ENCODE measurements at regions not wholly inside any gene's neighbourhood (a gene's known extent, or its start where the extent isn't known, plus 50 kb on each side); places are given as distances from the start of the nearest gene placed in this dataset.
A peak's percentile ranks its signal among the peaks of the same experiment; 100 is the strongest.

DNA sequence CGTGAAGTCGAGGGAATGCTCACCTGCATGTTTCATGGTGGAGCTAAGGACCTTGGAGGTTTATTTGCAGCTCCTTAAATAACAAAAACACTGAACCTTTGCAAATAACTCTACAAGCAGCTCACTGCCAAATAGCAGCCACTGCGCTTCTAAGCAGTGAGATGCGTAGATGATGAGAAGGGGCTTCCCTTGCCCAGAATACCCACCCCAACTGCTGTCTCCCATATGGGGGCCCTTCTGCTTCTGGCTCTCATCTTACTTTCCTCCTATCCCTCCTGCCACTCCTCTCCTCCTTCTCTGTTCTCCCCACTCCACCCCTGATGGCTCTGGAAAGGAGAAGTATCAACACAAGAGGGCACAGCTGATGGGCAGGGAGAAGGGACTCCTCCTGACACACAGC is 193.3 kb upstream of the SSTR4 start:
- Histone ChIP-seq H3K4me2 (no peak overlapping the region), H3K27ac (peak overlapping the region in 1 of 2 experiments; percentile 3; a peak in 1 of 6 replicates), H3K4me1 (peaks cover 5% of the 10 kb centered on the region), H3K9me3 (no peaks in the 10 kb centered on the region), H3K4me3 (no peak overlapping the region)
- no peak for TF ChIP-seq TP53 (CRISPR knock-in tag; IDR thresholded peaks at IDR 0.05)
- TF ChIP-seq SREBF2 (IDR thresholded peaks at IDR 0.05), result no peak
- TF ChIP-seq, protein P1, sequence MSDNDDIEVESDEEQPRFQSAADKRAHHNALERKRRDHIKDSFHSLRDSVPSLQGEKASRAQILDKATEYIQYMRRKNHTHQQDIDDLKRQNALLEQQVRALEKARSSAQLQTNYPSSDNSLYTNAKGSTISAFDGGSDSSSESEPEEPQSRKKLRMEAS (IDR thresholded peaks at IDR 0.05), result no peak
- no peak for TF ChIP-seq MYC (IDR thresholded peaks at IDR 0.05; ENCODE audit: borderline replicate concordance, low read length)
- TF ChIP-seq RCOR1 (IDR thresholded peaks at IDR 0.05; ENCODE audit: low read depth, low read length), result no peak
- no peak for TF ChIP-seq HOXB5 (CRISPR knock-in tag; IDR thresholded peaks at IDR 0.05)
- TF ChIP-seq CBX8 (IDR thresholded peaks at IDR 0.05), result no peak
- no peak for TF ChIP-seq USF2 (IDR thresholded peaks at IDR 0.05)
- TF ChIP-seq HOXB13 (CRISPR knock-in tag; IDR thresholded peaks at IDR 0.05; ENCODE audit: low read depth), result no peak
- no peak for TF ChIP-seq CHD4 (IDR thresholded peaks at IDR 0.05; ENCODE audit: borderline replicate concordance)
- DNase-seq (ENCODE audit: low read depth in 1 of 2, low spot score in 1 of 2) (no peak), FAIRE-seq (no peak), ATAC-seq (no peak)
- POLR2A ChIA-PET, result no interaction called here
- CTCF ChIA-PET, result interaction anchor here (0.7 to 3.2 kb wide), 6 partner anchors 8 to 150 kb away, joined by 3 to 17 read pairs (median 4); no protein-coding TSS in a partner anchor
- WGBS (ENCODE audit: missing lambda C conversion rate), result 78% methylated on average over 4 of the region's 4 CpGs

DNA sequence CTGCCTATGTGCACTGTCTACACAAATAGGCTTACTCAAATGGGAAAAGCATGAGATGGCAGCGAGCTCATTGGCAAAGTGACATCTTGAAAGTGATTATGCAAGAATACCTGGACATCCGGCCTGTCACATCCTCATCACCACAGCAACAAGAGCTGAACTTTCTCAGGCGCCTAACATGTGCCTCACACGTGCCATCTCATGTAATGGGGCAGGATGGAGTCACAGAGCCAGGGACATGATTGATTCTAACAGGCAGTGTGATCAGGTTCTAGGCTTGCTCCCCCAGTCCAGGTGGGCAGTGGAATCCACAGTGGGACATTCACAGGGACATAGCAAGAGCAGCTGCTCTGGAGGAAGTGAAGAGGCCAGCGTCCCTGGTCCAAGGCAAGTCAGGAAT is 192.3 kb upstream of the SSTR4 start:
- FAIRE-seq, result no peak
- H3K4me3 ChIP-seq, result no peak overlapping the region
- CTCF ChIA-PET, result interaction anchor here (0.8 to 3.2 kb wide), 6 partner anchors 9 to 208 kb away, joined by 3 to 17 read pairs (median 5); no protein-coding TSS in a partner anchor
- POLR2A ChIA-PET, result no interaction called here
- ATAC-seq, result no peak
- H3K27ac ChIP-seq, result 0 out of 6 replicates have a peak overlapping the region, but pooled peaks of 1 of the 2 experiments have one; percentile 7
- DNase-seq (ENCODE audit: low read depth in 1 of 2, low spot score in 1 of 2), result no peak
- no peak overlapping the region for H3K4me2 ChIP-seq
- no peak for TF ChIP-seq ZNF302 (CRISPR knock-in tag; IDR thresholded peaks at IDR 0.05)
- no peak for TF ChIP-seq MAFK (IDR thresholded peaks at IDR 0.05; ENCODE audit: partially characterized antibody)
- TF ChIP-seq ESRRA (IDR thresholded peaks at IDR 0.05; ENCODE audit: borderline replicate concordance, low read length), result no peak
- TF ChIP-seq NPAS2 (CRISPR knock-in tag; IDR thresholded peaks at IDR 0.05; ENCODE audit: borderline replicate concordance), result no peak
- TF ChIP-seq NR3C1 (IDR thresholded peaks at IDR 0.05), result no peak
- TF ChIP-seq MYC (IDR thresholded peaks at IDR 0.05; ENCODE audit: borderline replicate concordance, low read length), result no peak
- TF ChIP-seq, protein P2, sequence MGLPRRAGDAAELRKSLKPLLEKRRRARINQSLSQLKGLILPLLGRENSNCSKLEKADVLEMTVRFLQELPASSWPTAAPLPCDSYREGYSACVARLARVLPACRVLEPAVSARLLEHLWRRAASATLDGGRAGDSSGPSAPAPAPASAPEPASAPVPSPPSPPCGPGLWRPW (IDR thresholded peaks at IDR 0.05), result no peak
- TF ChIP-seq SREBF2 (IDR thresholded peaks at IDR 0.05), result no peak
- no peak for TF ChIP-seq TFCP2L1 (CRISPR knock-in tag; IDR thresholded peaks at IDR 0.05)
- TF ChIP-seq, protein P3, sequence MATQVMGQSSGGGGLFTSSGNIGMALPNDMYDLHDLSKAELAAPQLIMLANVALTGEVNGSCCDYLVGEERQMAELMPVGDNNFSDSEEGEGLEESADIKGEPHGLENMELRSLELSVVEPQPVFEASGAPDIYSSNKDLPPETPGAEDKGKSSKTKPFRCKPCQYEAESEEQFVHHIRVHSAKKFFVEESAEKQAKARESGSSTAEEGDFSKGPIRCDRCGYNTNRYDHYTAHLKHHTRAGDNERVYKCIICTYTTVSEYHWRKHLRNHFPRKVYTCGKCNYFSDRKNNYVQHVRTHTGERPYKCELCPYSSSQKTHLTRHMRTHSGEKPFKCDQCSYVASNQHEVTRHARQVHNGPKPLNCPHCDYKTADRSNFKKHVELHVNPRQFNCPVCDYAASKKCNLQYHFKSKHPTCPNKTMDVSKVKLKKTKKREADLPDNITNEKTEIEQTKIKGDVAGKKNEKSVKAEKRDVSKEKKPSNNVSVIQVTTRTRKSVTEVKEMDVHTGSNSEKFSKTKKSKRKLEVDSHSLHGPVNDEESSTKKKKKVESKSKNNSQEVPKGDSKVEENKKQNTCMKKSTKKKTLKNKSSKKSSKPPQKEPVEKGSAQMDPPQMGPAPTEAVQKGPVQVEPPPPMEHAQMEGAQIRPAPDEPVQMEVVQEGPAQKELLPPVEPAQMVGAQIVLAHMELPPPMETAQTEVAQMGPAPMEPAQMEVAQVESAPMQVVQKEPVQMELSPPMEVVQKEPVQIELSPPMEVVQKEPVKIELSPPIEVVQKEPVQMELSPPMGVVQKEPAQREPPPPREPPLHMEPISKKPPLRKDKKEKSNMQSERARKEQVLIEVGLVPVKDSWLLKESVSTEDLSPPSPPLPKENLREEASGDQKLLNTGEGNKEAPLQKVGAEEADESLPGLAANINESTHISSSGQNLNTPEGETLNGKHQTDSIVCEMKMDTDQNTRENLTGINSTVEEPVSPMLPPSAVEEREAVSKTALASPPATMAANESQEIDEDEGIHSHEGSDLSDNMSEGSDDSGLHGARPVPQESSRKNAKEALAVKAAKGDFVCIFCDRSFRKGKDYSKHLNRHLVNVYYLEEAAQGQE (IDR thresholded peaks at IDR 0.05), result no peak
- no peak for TF ChIP-seq HOXB5 (CRISPR knock-in tag; IDR thresholded peaks at IDR 0.05)
- TF ChIP-seq, protein P4, sequence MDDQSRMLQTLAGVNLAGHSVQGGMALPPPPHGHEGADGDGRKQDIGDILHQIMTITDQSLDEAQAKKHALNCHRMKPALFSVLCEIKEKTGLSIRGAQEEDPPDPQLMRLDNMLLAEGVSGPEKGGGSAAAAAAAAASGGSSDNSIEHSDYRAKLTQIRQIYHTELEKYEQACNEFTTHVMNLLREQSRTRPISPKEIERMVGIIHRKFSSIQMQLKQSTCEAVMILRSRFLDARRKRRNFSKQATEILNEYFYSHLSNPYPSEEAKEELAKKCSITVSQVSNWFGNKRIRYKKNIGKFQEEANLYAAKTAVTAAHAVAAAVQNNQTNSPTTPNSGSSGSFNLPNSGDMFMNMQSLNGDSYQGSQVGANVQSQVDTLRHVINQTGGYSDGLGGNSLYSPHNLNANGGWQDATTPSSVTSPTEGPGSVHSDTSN (IDR thresholded peaks at IDR 0.05), result no peak
- no peak for TF ChIP-seq KDM5A (IDR thresholded peaks at IDR 0.05)
- no peak for TF ChIP-seq SMC3 (IDR thresholded peaks at IDR 0.05)
- TF ChIP-seq, protein P5, sequence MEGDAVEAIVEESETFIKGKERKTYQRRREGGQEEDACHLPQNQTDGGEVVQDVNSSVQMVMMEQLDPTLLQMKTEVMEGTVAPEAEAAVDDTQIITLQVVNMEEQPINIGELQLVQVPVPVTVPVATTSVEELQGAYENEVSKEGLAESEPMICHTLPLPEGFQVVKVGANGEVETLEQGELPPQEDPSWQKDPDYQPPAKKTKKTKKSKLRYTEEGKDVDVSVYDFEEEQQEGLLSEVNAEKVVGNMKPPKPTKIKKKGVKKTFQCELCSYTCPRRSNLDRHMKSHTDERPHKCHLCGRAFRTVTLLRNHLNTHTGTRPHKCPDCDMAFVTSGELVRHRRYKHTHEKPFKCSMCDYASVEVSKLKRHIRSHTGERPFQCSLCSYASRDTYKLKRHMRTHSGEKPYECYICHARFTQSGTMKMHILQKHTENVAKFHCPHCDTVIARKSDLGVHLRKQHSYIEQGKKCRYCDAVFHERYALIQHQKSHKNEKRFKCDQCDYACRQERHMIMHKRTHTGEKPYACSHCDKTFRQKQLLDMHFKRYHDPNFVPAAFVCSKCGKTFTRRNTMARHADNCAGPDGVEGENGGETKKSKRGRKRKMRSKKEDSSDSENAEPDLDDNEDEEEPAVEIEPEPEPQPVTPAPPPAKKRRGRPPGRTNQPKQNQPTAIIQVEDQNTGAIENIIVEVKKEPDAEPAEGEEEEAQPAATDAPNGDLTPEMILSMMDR (IDR thresholded peaks at IDR 0.05), result no peak
- no peak for TF ChIP-seq TP53 (CRISPR knock-in tag; IDR thresholded peaks at IDR 0.05)
- TF ChIP-seq HDAC2 (IDR thresholded peaks at IDR 0.05), result no peak
- no peak for TF ChIP-seq RCOR1 (IDR thresholded peaks at IDR 0.05; ENCODE audit: low read depth, low read length)
- no peaks in the 10 kb centered on the region for H3K4me1 ChIP-seq
- H3K9me3 ChIP-seq, result no peaks in the 10 kb centered on the region
- WGBS (ENCODE audit: missing lambda C conversion rate), result 73% methylated on average over 5 of the region's 5 CpGs
